Left lung (tissue), 4 donors: ENCODE measurements at regions not wholly inside any gene's neighbourhood (a gene's known extent, or its start where the extent isn't known, plus 50 kb on each side); places are given as distances from the start of the nearest gene placed in this dataset.

Source experiments
- ATAC-seq: fragments of 200-7000 bp; cut with Tn5 transposase; one replicate; pipeline ENCODE4 v1.9.1; 2020; ENCODE audit warnings: moderate library complexity
- DNase-seq, 4 donors: peaks; one replicate each; pipeline ENCODE4 v3.0.0-alpha.2; 2013 to 2020
- H3K27ac ChIP-seq, 2 donors: fragments of 200-600 bp; sonication (generic) in 1 of 2; one replicate each; pipeline versions ENCODE4 v1.5.0 to v1.8.0; 2020 to 2021
- H3K27me3 ChIP-seq, 2 donors: fragments of 200-600 bp; sonication (generic) in 1 of 2; one replicate each; pipeline versions ENCODE4 v1.5.0 to v1.8.0; 2020 to 2021
- H3K36me3 ChIP-seq, 2 donors: fragments of 200-600 bp; sonication (generic) in 1 of 2; one replicate each; pipeline versions ENCODE4 v1.5.0 to v1.8.0; 2020 to 2021
- H3K4me1 ChIP-seq, 2 donors: fragments of 200-600 bp; one replicate each; pipeline ENCODE4 v1.8.0; 2021
- H3K4me3 ChIP-seq, 2 donors: fragments of 200-600 bp; sonication (generic) in 1 of 2; one replicate each; pipeline versions ENCODE4 v1.5.0 to v1.8.0; 2020 to 2021; ENCODE audit warnings: mild to moderate bottlenecking in 1 of 2
- H3K9me3 ChIP-seq, 2 donors: fragments of 200-600 bp; sonication (generic) in 1 of 2; one replicate each; pipeline versions ENCODE4 v1.5.0 to v1.8.0; 2020 to 2021
- intact Hi-C, 2 donors: fragments of 100-400 bp; cut with DNase I; formaldehyde crosslinking; loops; one replicate each; pipeline versions ENCODE4 v1.11.2 to v1.14.2; 2022
- TF ChIP-seq, protein P1 (sequence below), 2 donors: fragments of 200-600 bp; sonication (generic) in 1 of 2; IDR thresholded peaks; one replicate each; pipeline versions ENCODE4 v1.5.0 to v1.8.0; 2021; ENCODE audit warnings: antibody characterized with exemption in 2 of 2
- donor health status: DM: no; HTN: yes; CAD: no.
- donor health status: DM: no; HTN: no; CAD: no.

DNA sequence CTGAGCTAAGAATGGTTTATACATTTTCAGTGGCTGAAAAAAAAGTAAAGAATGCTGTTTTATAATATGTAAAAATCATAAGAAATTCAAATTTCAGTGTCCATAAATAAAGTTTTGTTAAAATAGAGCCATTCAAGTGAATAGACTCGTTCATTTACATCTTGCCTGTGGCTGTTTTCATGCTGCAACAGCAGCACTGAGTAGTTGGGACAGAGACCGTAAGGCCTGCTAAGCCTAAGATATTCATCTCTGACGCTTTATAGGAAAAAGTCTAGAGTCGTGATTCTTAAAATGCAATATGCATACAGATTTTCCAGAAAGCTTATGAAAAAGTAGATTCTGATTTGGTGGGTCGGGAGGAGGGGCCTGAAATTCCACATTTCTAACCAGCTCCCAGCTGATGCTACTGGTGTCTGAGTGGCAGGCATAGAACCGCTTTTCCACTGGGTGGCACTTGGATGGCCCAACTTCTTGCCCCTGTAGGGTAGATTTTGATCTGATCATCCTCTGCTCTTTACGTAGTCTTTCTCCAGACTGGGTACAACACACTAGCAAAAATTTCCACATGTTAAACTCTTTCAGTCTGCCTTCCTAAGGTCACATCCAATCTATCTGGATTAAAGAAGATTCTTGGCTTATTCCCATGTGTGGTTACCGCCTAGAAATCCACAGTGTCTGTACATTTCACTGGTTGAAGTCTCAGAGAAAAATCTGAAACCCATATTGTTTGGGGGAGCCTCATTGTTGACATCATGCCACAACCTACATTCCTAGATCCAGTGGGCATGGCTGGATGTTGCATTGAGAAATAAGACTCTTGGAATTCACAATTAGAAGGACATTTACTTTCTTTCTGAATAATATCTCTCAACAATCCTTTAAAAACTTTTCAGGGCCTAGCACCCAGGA, 151.2 kb downstream of the C12orf75 start:
- H3K9me3 ChIP-seq, result no peaks in the 10 kb centered on the region
- no peak overlapping the region for H3K4me3 ChIP-seq
- H3K27ac ChIP-seq, result no peak overlapping the region
- no peaks in the 10 kb centered on the region for H3K4me1 ChIP-seq
- ATAC-seq, result no peak
- intact Hi-C loops, result no loop called here
- no peaks in the 10 kb centered on the region for H3K27me3 ChIP-seq
- TF ChIP-seq, protein P1, sequence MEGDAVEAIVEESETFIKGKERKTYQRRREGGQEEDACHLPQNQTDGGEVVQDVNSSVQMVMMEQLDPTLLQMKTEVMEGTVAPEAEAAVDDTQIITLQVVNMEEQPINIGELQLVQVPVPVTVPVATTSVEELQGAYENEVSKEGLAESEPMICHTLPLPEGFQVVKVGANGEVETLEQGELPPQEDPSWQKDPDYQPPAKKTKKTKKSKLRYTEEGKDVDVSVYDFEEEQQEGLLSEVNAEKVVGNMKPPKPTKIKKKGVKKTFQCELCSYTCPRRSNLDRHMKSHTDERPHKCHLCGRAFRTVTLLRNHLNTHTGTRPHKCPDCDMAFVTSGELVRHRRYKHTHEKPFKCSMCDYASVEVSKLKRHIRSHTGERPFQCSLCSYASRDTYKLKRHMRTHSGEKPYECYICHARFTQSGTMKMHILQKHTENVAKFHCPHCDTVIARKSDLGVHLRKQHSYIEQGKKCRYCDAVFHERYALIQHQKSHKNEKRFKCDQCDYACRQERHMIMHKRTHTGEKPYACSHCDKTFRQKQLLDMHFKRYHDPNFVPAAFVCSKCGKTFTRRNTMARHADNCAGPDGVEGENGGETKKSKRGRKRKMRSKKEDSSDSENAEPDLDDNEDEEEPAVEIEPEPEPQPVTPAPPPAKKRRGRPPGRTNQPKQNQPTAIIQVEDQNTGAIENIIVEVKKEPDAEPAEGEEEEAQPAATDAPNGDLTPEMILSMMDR (IDR thresholded peaks at IDR 0.05), result no peak
- H3K36me3 ChIP-seq, result no peaks in the 10 kb centered on the region
- DNase-seq, result no peak

DNA sequence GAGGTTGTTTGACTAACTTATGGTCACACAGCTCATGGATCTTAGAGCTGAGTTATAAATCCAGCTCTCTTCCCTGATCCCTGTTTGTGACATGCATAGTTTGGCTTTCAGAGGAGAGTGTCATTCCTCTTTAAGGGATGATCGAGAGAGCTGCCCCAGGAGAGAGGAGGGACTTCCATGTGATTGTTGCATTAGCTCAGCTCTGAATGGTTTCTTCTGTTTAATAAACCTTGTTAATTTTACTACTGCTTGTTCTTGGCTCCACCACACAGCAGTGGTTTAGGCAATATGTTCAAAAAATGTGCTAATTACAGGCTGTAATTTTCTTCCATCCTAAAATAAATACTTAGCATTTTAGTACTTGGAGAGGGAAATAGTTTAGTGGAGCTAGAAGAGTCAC, 152.5 kb downstream of the C12orf75 start:
- intact Hi-C loops, result no loop called here
- no peak overlapping the region for H3K4me3 ChIP-seq
- H3K36me3 ChIP-seq, result no peaks in the 10 kb centered on the region

DNA sequence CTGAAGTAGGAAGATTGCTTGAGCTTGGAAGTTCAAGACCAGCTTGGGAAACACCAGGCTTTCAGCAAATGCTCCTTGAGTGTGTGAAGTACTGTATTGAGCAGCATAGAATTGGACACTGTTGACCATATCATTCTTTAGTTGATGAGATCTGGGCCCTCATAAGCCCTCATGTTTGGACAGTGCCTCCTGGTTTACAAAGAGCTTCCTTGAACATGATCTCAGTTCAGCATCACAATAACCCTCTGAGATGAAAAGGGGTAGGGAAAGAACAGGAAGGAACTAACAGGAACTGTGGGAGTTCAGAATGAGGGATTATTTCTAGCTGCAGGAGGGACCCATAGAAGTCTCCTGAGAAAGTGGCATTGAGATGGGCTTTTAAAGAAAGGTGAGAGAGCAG, 153.2 kb downstream of the C12orf75 start:
- Histone ChIP-seq H3K9me3 (no peaks in the 10 kb centered on the region), H3K36me3 (no peaks in the 10 kb centered on the region), H3K27me3 (no peaks in the 10 kb centered on the region), H3K4me1 (no peaks in the 10 kb centered on the region), H3K27ac (no peak overlapping the region), H3K4me3 (no peak overlapping the region)
- TF ChIP-seq, protein P1 (IDR thresholded peaks at IDR 0.05), result no peak
- DNase-seq (no peak), ATAC-seq (no peak)
- intact Hi-C loops, result no loop called here

More for the DNA sequence above, 152.5 kb downstream of the C12orf75 start:
- DNase-seq (no peak), ATAC-seq (no peak)
- TF ChIP-seq, protein P1 (IDR thresholded peaks at IDR 0.05), result no peak
- Histone ChIP-seq H3K27me3 (no peaks in the 10 kb centered on the region), H3K27ac (no peak overlapping the region), H3K4me1 (no peaks in the 10 kb centered on the region), H3K9me3 (no peaks in the 10 kb centered on the region)

DNA sequence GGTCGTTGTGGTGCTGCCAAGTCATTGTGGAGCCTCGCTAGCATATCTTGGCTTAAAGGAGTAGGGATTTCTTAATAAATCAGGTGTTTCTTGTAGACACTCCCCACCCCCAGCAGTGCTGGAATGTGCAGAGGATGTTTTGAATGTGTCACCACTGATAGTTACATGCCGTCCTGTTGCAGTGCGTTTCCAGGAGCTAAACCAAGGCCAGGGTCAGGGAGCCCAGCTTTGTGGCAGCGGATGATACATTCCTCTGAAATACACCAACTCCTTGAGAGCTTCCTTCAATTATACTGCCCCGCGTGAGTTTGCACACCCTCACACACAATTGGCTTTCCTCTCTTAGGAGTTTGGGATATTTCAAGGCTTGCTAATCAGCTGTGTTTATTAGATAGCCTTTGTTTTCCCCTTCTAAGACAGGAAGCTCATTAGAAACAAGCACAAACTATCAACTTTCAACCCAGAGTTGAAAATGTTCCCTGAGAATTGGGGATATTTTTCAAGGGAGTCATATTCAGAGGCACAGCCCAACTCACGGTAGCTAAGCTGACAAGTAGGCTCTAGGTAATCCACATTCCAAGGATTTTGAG, 154.9 kb downstream of the C12orf75 start:
- H3K27ac ChIP-seq, result no peak overlapping the region

DNA sequence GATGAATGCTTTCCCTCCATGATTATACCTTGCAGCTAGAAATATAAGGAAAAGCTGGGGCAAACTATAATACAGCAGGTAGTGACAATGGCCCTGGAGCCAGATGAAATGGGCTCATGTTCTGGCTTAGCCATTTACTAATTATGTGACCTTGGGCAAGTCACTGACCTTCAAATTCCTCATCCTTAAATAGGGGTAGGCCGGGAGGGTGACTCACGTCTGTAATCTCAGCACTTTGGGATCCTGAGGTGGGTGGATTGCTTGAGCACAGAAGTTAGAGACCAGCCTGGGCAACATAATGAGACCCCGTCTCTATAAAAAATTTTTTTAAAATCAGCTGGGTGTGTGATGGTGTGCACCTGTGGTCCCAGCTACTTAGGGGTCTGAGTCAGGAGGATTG, 155.4 kb downstream of the C12orf75 start:
- Histone ChIP-seq H3K4me1 (no peaks in the 10 kb centered on the region), H3K36me3 (no peaks in the 10 kb centered on the region), H3K27me3 (no peaks in the 10 kb centered on the region), H3K27ac (no peak overlapping the region), H3K4me3 (no peak overlapping the region), H3K9me3 (no peaks in the 10 kb centered on the region)
- DNase-seq (no peak), ATAC-seq (no peak)
- intact Hi-C loops, result no loop called here
- TF ChIP-seq, protein P1 (IDR thresholded peaks at IDR 0.05), result no peak

More for the DNA sequence above, 154.9 kb downstream of the C12orf75 start:
- ATAC-seq, result peak; percentile 44
- peak in 1 of 4 donors; percentile 8 for DNase-seq
- H3K9me3 ChIP-seq, result no peaks in the 10 kb centered on the region
- intact Hi-C loops, result no loop called here
- H3K36me3 ChIP-seq, result no peaks in the 10 kb centered on the region
- no peaks in the 10 kb centered on the region for H3K4me1 ChIP-seq
- H3K4me3 ChIP-seq, result no peak overlapping the region
- TF ChIP-seq, protein P1 (IDR thresholded peaks at IDR 0.05), result no peak
- no peaks in the 10 kb centered on the region for H3K27me3 ChIP-seq
